B cell (primary cell): ENCODE measurements at regions not wholly inside any gene's neighbourhood (a gene's known extent, or its start where the extent isn't known, plus 50 kb on each side); places are given as distances from the start of the nearest gene placed in this dataset.

Experiments used
- ATAC-seq: fragments of 200-7000 bp; cut with Tn5 transposase; one replicate; pipeline ENCODE4 v1.10.0; 2021; ENCODE audit warnings: low read depth, mild to moderate bottlenecking, moderate number of reproducible peaks, moderate library complexity
- CTCF ChIA-PET: fragments of 350-600 bp; sonication (Branson Sonifier 250); formaldehyde crosslinking; loops from one replicate; lab custom pipeline; 2021; ENCODE audit warnings: antibody characterized with exemption, inconsistent platforms; lab: Charles Lee
- POLR2A ChIA-PET: fragments of 350-600 bp; sonication (Branson Sonifier 250); formaldehyde crosslinking; loops from one replicate; lab custom pipeline; 2021; ENCODE audit warnings: antibody characterized with exemption; lab: Charles Lee
- DNase-seq: peaks from one replicate; pipeline ENCODE4 v3.0.0; 2013
- H2AFZ ChIP-seq: 2 replicates; pipeline ENCODE4 v1.6.1; 2012; ENCODE audit warnings: mild to moderate bottlenecking, low read depth, low read length; ENCODE audit not compliant: insufficient read depth, poor library complexity, severe bottlenecking
- H3K27ac ChIP-seq, 2 donors: 1 replicate in 1 of 2; 2 replicates in 1 of 2; pipeline ENCODE4 v1.5.1; 2012 to 2013; ENCODE audit warnings: low read length in 2 of 2, mild to moderate bottlenecking in 2 of 2, moderate library complexity in 1 of 2
- H3K27me3 ChIP-seq, 4 experiments: fragments of 200-600 bp in 1 of 4; sonication (generic) in 1 of 4; replicated peaks in 1 of 4; 1 replicate in 2 of 4; 2 replicates in 2 of 4; pipeline versions ENCODE4 v1.6.1 to v1.7.0; 2013 to 2016; ENCODE audit warnings: low read length in 3 of 4, mild to moderate bottlenecking in 2 of 4, mixed read lengths in 1 of 4, moderate library complexity in 1 of 4; ENCODE audit not compliant: insufficient read depth in 4 of 4, control insufficient read depth in 3 of 4; ENCODE audit errors: control extremely low read depth in 1 of 4
- H3K36me3 ChIP-seq, 2 experiments: replicated peaks in 1 of 2; 1 replicate in 1 of 2; 2 replicates in 1 of 2; pipeline versions ENCODE4 v1.6.1 to v1.7.1; 2013; ENCODE audit warnings: low read length in 1 of 2; ENCODE audit not compliant: insufficient read depth in 2 of 2, control insufficient read depth in 1 of 2; ENCODE audit errors: control extremely low read depth in 1 of 2, extremely low read depth in 1 of 2
- H3K4me1 ChIP-seq, 2 donors: fragments of 200-600 bp in 1 of 2; sonication (generic) in 1 of 2; 1 replicate in 1 of 2; 2 replicates in 1 of 2; pipeline versions ENCODE4 v1.5.1 to v1.6.1; 2013 to 2017; ENCODE audit warnings: low read length in 2 of 2; ENCODE audit not compliant: control insufficient read depth in 2 of 2, insufficient read depth in 2 of 2
- H3K4me2 ChIP-seq: replicated peaks from 2 replicates; pipeline ENCODE3; 2012; ENCODE audit warnings: mild to moderate bottlenecking, low read depth, low read length; ENCODE audit not compliant: poor library complexity, severe bottlenecking
- H3K4me3 ChIP-seq, 5 experiments: fragments of 200-600 bp in 1 of 5; sonication (generic) in 1 of 5; 1 replicate in 3 of 5; 2 replicates in 2 of 5; pipeline versions ENCODE4 v1.5.1 to v1.7.0; 2011 to 2016; ENCODE audit warnings: low read length in 4 of 5, mild to moderate bottlenecking in 4 of 5, low read depth in 2 of 5, control low read depth in 1 of 5, moderate library complexity in 1 of 5; ENCODE audit not compliant: insufficient read depth in 1 of 5; ENCODE audit errors: control extremely low read depth in 1 of 5, extremely low read depth in 1 of 5
- H3K79me2 ChIP-seq: fragments of 200-600 bp; sonication (generic); one replicate; pipeline ENCODE4 v1.6.0; 2016; ENCODE audit warnings: low read length; ENCODE audit not compliant: control insufficient read depth, insufficient read depth
- H3K9ac ChIP-seq: fragments of 200-600 bp; sonication (generic); 2 replicates; pipeline ENCODE4 v1.6.1; 2017; ENCODE audit warnings: mild to moderate bottlenecking, low read length, moderate library complexity
- H3K9me3 ChIP-seq, 3 donors: one replicate each; pipeline versions ENCODE4 v1.6.1 to v1.7.1; 2013; ENCODE audit warnings: low read length in 2 of 3; ENCODE audit not compliant: control insufficient read depth in 2 of 3, insufficient read depth in 1 of 3; ENCODE audit errors: control extremely low read depth in 1 of 3
- H4K20me1 ChIP-seq: 2 replicates; pipeline ENCODE4 v1.6.0; 2012; ENCODE audit warnings: mild to moderate bottlenecking, low read length; ENCODE audit not compliant: insufficient read depth, control insufficient read depth, poor library complexity, severe bottlenecking
- H3K27ac Mint-ChIP-seq: one replicate; pipeline ENCODE4 v1.8.0; 2021; ENCODE audit warnings: mixed read lengths
- H3K27me3 Mint-ChIP-seq: one replicate; pipeline ENCODE4 v1.8.0; 2021; ENCODE audit warnings: mixed read lengths
- H3K4me1 Mint-ChIP-seq: one replicate; pipeline ENCODE4 v1.8.0; 2021; ENCODE audit warnings: mixed read lengths
- H3K4me3 Mint-ChIP-seq: one replicate; pipeline ENCODE4 v1.8.0; 2021; ENCODE audit warnings: mixed read lengths
- H3K9me3 Mint-ChIP-seq: one replicate; pipeline ENCODE4 v1.8.0; 2022; ENCODE audit warnings: mixed read lengths; ENCODE audit not compliant: insufficient read depth
- EZH2 ChIP-seq: IDR thresholded peaks from 2 replicates; pipeline ENCODE4 v1.6.1; 2012; ENCODE audit warnings: borderline replicate concordance, low read depth, mild to moderate bottlenecking, moderate library complexity, low read length; ENCODE audit not compliant: insufficient read depth, poor library complexity, severe bottlenecking
- WGBS: methylation state at CpG from one replicate; pipeline ENCODE4 v1.1.5; 2013; ENCODE audit warnings: missing lambda C conversion rate; ENCODE audit not compliant: insufficient coverage; 5-methylcytosine and 5-hydroxymethylcytosine counted together
- intact Hi-C: fragments of 100-400 bp; cut with micrococcal nuclease; formaldehyde crosslinking; loops from one replicate; pipeline ENCODE4 v1.10.0; 2022
- TF ChIP-seq, protein P1 (sequence below): fragments of 200-600 bp; IDR thresholded peaks from one replicate; pipeline ENCODE4 v1.8.0; 2022; ENCODE audit warnings: antibody characterized with exemption, mild to moderate bottlenecking

DNA sequence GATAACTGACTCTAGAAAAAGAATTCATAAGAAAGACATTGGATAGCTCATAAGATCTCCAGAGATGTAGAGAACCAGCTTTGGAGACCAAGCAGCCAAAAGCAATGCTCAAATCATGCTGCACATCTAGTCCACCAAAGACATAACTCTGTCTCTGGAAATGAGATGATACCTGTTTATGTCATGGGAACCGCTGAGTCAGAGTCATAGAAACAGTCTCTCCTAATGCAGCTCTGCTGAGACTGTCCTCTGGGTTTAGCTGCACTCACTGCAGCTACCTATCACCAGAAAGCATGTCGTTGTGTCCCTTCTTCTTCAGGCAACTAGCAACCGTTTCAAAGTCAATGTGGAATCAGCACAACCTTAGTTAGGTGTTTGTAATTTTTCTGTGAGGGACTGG, 218.5 kb upstream of the ROBO1 start:
- no peaks in the 10 kb centered on the region for H3K27me3 Mint-ChIP-seq

DNA sequence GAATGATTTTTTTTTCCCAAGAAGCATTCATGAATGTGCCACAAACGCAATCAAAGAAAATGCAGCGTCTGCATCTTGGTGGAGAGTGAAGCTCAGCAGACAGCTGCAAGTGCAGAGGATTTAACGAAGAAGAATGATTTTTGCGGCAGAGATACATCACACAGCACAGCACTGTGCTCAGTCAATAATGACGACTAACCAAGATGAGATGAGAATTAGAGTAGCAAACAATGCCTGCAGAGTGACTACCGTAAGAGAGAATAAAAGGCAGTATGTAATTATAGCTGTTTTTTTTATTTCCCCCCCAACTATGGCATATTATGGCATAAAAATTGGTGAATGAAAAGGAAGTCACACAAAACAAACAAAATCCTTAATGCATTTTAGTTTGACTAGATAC, 218.0 kb upstream of the ROBO1 start:
- H3K27me3 ChIP-seq, result no peaks in the 10 kb centered on the region
- Mint-ChIP-seq H3K4me1 (no peaks in the 10 kb centered on the region), H3K27ac (no peak overlapping the region), H3K4me3 (no peak overlapping the region), H3K9me3 (peaks cover 4% of the 10 kb centered on the region), H3K27me3 (no peaks in the 10 kb centered on the region)
- DNase-seq, result no peak
- CTCF ChIA-PET, result no interaction called here
- H3K9ac ChIP-seq, result no peak overlapping the region
- intact Hi-C loops, result no loop called here
- no peak overlapping the region for H2AFZ ChIP-seq
- H3K4me2 ChIP-seq, result no peak overlapping the region
- POLR2A ChIA-PET, result no interaction called here
- no peaks in the 10 kb centered on the region for H3K4me1 ChIP-seq
- no peak overlapping the region for H3K4me3 ChIP-seq
- no peaks in the 10 kb centered on the region for H3K79me2 ChIP-seq
- no peak overlapping the region for H3K27ac ChIP-seq
- ATAC-seq, result no peak
- H3K36me3 ChIP-seq, result no peaks in the 10 kb centered on the region
- no peak for TF ChIP-seq EZH2
- TF ChIP-seq, protein P1, sequence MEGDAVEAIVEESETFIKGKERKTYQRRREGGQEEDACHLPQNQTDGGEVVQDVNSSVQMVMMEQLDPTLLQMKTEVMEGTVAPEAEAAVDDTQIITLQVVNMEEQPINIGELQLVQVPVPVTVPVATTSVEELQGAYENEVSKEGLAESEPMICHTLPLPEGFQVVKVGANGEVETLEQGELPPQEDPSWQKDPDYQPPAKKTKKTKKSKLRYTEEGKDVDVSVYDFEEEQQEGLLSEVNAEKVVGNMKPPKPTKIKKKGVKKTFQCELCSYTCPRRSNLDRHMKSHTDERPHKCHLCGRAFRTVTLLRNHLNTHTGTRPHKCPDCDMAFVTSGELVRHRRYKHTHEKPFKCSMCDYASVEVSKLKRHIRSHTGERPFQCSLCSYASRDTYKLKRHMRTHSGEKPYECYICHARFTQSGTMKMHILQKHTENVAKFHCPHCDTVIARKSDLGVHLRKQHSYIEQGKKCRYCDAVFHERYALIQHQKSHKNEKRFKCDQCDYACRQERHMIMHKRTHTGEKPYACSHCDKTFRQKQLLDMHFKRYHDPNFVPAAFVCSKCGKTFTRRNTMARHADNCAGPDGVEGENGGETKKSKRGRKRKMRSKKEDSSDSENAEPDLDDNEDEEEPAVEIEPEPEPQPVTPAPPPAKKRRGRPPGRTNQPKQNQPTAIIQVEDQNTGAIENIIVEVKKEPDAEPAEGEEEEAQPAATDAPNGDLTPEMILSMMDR, result no peak
- 100% methylated on average over 2 of the region's 6 CpGs for WGBS
- H4K20me1 ChIP-seq, result no peaks in the 10 kb centered on the region
- H3K9me3 ChIP-seq, result peaks cover 0 to 1% (median 0%) of the 10 kb centered on the region in 3 donors

More for the DNA sequence above, 218.5 kb upstream of the ROBO1 start:
- Mint-ChIP-seq H3K27ac (no peak overlapping the region), H3K4me1 (no peaks in the 10 kb centered on the region), H3K9me3 (peaks cover 4% of the 10 kb centered on the region), H3K4me3 (no peak overlapping the region)
- no peaks in the 10 kb centered on the region for H3K36me3 ChIP-seq
- 85% methylated on average over 2 of the region's 3 CpGs for WGBS
- H3K27me3 ChIP-seq, result no peaks in the 10 kb centered on the region
- H2AFZ ChIP-seq, result no peak overlapping the region
- no peak overlapping the region for H3K4me2 ChIP-seq
- H4K20me1 ChIP-seq, result no peaks in the 10 kb centered on the region
- H3K9ac ChIP-seq, result no peak overlapping the region
- no peak overlapping the region for H3K4me3 ChIP-seq
- H3K79me2 ChIP-seq, result no peaks in the 10 kb centered on the region
- ATAC-seq (no peak), DNase-seq (no peak)
- no peaks in the 10 kb centered on the region for H3K4me1 ChIP-seq
- ChIA-PET POLR2A (no interaction called here), CTCF (no interaction called here)
- H3K9me3 ChIP-seq, result peaks cover 0 to 1% (median 0%) of the 10 kb centered on the region in 3 donors
- no peak overlapping the region for H3K27ac ChIP-seq
- intact Hi-C loops, result no loop called here
- TF ChIP-seq, protein P1, result no peak
- TF ChIP-seq EZH2, result no peak
